Omental fat pad (tissue), 3 donors: ENCODE measurements at regions not wholly inside any gene's neighbourhood (a gene's known extent, or its start where the extent isn't known, plus 50 kb on each side); places are given as distances from the start of the nearest gene placed in this dataset.

ENCODE experiments used
- ATAC-seq: fragments of 150-250 bp; one replicate; pipeline ENCODE4 v1.9.1; 2016; ENCODE audit warnings: mild to moderate bottlenecking, moderate library complexity; ENCODE audit not compliant: low FRiP score
- DNase-seq: peaks from one replicate; pipeline ENCODE4 v3.0.0-alpha.2; 2019; ENCODE audit warnings: low spot score
- TF ChIP-seq, protein P1 (sequence below), 3 donors: fragments of 450-650 bp; IDR thresholded peaks; one replicate each; pipeline ENCODE4 v1.5.1; 2016 to 2017; ENCODE audit warnings: antibody characterized with exemption in 3 of 3, mild to moderate bottlenecking in 3 of 3, moderate library complexity in 2 of 3

DNA sequence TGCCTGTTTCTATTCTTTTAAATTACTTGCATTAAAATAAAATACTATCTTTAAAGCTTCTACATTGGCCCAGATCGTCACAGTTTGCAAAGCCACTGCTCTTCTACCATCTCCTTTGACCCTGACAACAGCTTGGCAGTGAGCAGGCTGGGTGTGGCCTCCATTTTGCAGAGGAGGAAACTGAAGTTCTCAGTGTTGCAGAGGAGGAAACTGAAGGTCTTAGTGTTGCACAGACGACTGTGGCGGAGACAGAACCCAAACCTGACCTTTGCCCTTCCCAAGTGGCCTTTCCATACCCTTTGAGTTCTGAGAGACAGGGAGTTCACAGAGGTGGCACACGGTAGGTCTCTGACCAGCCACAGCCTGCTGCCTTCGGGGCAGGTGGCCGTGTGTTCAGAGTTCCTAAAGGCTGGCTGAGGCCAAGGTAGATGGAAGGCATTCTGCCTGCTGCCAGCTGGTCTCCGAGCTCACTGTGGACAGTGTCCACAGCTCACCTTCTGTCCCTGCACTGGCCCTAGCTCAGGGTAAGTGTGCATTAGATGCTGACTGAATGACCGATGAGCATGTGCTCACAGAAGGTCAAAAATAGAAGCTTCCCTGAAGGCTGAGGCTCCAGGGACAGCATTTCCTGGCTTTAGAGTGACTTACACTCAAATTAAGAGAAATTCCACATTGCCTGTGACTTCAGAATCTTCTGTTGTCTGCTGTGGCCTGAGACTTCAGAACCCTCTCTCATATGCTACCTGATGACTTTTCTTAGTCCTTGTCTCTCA is 113.5 kb upstream of the SLC24A3 start:
- TF ChIP-seq, protein P1, sequence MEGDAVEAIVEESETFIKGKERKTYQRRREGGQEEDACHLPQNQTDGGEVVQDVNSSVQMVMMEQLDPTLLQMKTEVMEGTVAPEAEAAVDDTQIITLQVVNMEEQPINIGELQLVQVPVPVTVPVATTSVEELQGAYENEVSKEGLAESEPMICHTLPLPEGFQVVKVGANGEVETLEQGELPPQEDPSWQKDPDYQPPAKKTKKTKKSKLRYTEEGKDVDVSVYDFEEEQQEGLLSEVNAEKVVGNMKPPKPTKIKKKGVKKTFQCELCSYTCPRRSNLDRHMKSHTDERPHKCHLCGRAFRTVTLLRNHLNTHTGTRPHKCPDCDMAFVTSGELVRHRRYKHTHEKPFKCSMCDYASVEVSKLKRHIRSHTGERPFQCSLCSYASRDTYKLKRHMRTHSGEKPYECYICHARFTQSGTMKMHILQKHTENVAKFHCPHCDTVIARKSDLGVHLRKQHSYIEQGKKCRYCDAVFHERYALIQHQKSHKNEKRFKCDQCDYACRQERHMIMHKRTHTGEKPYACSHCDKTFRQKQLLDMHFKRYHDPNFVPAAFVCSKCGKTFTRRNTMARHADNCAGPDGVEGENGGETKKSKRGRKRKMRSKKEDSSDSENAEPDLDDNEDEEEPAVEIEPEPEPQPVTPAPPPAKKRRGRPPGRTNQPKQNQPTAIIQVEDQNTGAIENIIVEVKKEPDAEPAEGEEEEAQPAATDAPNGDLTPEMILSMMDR (IDR thresholded peaks at IDR 0.05), result no peak
- no peak for DNase-seq
- ATAC-seq, result no peak

DNA sequence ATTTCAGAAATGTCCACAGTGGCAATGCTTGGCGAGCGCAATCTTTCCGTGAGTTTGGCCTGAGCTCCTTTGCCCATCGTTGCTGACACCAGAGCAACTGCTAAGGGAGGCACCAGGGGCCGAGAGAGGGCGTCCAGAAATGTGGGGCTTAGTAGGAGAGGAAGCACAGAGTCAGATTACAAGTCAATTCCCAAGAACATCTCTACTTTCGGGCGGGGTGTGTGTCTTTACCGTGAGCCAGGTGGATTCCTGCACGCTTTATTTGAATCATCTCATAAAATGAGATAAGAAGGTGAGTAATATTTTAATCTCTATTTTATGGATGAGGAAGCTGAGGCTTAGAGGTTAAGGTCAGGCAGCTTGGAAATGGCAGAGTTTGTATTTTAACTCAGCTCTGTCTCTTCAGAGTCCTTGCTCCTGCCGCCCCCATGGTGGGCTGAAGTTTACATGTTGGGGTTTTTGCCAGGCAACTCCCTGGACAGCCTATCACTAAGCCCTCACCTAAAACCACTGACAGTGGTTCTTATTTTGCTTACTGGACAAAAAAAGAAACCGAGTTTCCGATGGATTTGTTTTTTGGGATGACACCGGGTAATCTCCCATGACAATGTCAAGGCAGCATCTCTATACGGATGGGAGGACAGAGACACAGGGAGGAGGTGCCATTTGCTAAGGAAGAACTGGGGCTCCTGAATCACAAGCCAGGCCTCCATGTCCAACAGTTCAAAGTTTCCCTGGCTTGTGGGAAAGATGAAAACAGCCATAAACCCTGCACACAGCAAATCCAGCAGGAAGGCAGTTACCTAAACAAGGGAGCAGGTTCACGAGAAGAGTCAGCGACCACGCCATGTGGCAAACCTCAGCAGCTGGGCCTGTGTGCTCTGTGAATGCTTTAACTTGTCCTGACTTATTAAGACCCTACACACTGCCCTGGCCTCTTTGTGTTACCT is 112.6 kb upstream of the SLC24A3 start:
- TF ChIP-seq, protein P1 (IDR thresholded peaks at IDR 0.05), result no peak
- ATAC-seq, result peak; percentile 39
- DNase-seq, result no peak

DNA sequence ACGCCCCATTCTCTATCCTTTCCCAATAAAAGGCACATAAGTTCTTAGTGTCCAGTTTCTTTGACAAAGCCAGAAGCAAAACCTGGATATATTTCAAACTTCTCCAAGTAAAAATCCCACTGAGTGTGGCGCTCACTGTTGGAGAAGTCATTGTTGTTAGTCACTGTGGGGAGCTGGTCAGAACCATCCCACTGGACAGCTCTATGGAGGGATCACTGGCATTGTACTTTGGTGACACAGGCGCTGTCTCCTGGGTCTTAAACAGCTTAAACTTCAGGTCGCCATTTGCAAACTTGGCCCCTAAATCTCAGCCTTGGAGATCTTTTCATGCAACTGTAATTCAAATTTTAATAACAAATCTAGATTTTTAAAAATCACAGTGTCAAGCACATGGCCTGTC is 111.5 kb upstream of the SLC24A3 start:
- DNase-seq, result no peak
- TF ChIP-seq, protein P1 (IDR thresholded peaks at IDR 0.05), result no peak
- no peak for ATAC-seq

DNA sequence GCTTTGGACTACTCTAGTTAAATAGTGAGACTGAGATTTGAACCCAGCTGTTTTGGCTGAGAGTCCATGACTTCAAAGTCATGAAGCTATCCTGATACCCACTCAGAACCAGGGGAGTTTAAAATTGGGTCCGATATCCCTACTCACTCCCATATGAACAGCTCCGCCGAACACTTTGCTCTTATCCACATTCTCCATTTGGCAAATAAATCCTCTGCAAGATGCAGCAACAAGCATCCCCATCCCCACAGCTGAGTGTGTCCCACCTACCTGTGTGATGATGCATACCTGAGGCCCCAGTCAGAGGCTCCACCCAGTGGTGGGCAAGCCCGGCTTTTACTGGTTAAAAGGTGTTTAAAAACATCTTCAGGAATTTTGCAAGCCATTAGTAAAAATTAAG is 108.3 kb upstream of the SLC24A3 start:
- ATAC-seq (no peak), DNase-seq (no peak)
- TF ChIP-seq, protein P1 (IDR thresholded peaks at IDR 0.05), result no peak

DNA sequence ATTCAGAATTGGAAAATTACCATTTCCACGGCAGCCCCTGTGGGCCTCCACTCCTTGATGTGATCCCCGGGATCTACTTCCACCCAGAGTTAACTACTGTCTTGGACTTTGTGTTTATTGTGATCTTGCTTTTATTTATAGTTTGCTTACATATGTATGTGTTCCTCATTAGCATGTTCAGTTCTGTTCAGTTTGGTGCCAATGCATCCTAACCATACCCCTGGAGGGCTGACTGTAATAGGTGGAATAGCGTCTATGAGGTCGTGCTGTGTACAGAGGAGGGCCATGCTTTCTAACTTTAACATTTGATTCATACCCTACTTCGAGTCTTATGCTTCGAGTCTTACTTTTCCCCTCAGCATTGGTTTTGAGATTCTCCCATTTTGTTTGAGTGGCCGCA is 104.3 kb upstream of the SLC24A3 start:
- ATAC-seq (no peak), DNase-seq (no peak)
- TF ChIP-seq, protein P1 (IDR thresholded peaks at IDR 0.05), result no peak

DNA sequence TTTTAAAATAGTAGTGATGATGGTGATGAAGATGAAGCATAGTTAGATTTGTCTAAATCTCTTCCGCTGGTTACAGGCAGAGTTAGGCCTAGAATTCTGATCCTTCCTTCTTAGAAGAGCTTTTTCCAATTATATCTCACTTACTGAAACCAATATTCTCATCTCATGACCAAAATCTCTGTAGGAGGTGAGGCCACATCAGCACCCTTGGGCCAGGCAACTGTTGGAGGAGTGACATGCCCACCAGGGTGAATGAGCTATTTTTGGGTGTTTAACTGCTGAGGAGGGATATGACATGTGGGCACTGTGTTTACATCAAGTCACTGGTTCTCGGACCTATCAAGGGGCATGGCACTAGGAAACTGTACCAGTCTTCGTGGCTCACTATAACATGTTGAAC is 102.2 kb upstream of the SLC24A3 start:
- DNase-seq (no peak), ATAC-seq (no peak)
- TF ChIP-seq, protein P1 (IDR thresholded peaks at IDR 0.05), result no peak
